ENCODE measurements at regions not wholly inside any gene's neighbourhood (a gene's known extent, or its start where the extent isn't known, plus 50 kb on each side); places are given as distances from the start of the nearest gene placed in this dataset.

GRCh38 chr9:109880276-109881169 is 100.5 kb downstream of the PALM2AKAP2 start:
- H3K4me3 ChIP-seq = no peak overlapping the region
- CTCF ChIA-PET = interaction anchor here (0.6 to 2.5 kb wide), 7 partner anchors 13 to 340 kb away, joined by 4 to 11 read pairs (median 5); no protein-coding TSS in a partner anchor

More at GRCh38 chr9:109880276-109881169, 100.5 kb downstream of the PALM2AKAP2 start:
- Histone ChIP-seq H3K9me3 (replicated peaks; ENCODE audit: control insufficient read depth, insufficient read depth, low read length) (no peaks in the 10 kb centered on the region), H3K79me2 (ENCODE audit: control insufficient read depth, insufficient read depth, low read length) (no peaks in the 10 kb centered on the region), H3K27me3 (replicated peaks in 1 of 2; ENCODE audit: control insufficient read depth in 2 of 2, insufficient read depth in 2 of 2, low read length in 1 of 2) (0 out of 4 replicates have a peak, but pooled peaks cover 0 to 3% of the 10 kb centered on the region in 2 experiments), H3K4me2 (ENCODE audit: control insufficient read depth, insufficient read depth) (no peak overlapping the region), H3K4me1 (ENCODE audit: control insufficient read depth, insufficient read depth, low read length) (no peaks in the 10 kb centered on the region), H2AFZ (ENCODE audit: control insufficient read depth, low read depth, low read length) (peak overlapping the region; percentile 30; the same call in 1 of the 2 replicates), H3K9ac (ENCODE audit: control insufficient read depth, insufficient read depth, low read length) (no peak overlapping the region), H3K27ac (ENCODE audit: control insufficient read depth, insufficient read depth) (no peak overlapping the region), H4K20me1 (ENCODE audit: control insufficient read depth, insufficient read depth) (no peaks in the 10 kb centered on the region), H3K36me3 (ENCODE audit: control insufficient read depth in 2 of 2, insufficient read depth in 2 of 2, low read length in 1 of 2) (no peaks in the 10 kb centered on the region)
- ATAC-seq (peak; percentile 96), FAIRE-seq (peak; percentile 69), DNase-seq (ENCODE audit: low read depth, low spot score) (no peak)
- RAD21 ChIA-PET (ENCODE audit: unreplicated experiment) = interaction anchor here (1.7 kb wide), 1 partner anchor 337 kb away, joined by 6 read pairs; no protein-coding TSS in a partner anchor
- 43% methylated on average over 10 of the region's 10 CpGs for WGBS (ENCODE audit: insufficient coverage, insufficient replicate concordance, low lambda C conversion rate, missing lambda C conversion rate)
- in situ Hi-C loops (cut with MboI) (loop anchor here (25.0 kb wide), 1 partner anchor 732 kb away; no protein-coding TSS in a partner anchor), intact Hi-C loops (cut with micrococcal nuclease; ENCODE audit: unreplicated experiment) (no loop called here)
- TF ChIP-seq RAD21 (IDR thresholded peaks at IDR 0.05; ENCODE audit: insufficient read depth, low read depth, low read length) = peak; percentile 43; the same call in 1 of the 2 replicates
- peak; percentile 8; the same call in 1 of the 2 replicates for TF ChIP-seq RUNX3 (IDR thresholded peaks at IDR 0.05; ENCODE audit: low read length)
- TF ChIP-seq YY1 (IDR thresholded peaks at IDR 0.05; ENCODE audit: low read depth, low read length) = 0 out of 2 replicates have a peak, but pooled peaks have one; percentile 14
- TF ChIP-seq CTCF (IDR thresholded peaks at IDR 0.05 in 2 of 3, conservative IDR thresholded peaks at IDR 0.05 in 1 of 3; ENCODE audit: control insufficient read depth in 2 of 3, extremely low read depth in 1 of 3, insufficient read depth in 1 of 3, low read depth in 3 of 3, low read length in 3 of 3) = peak; percentile 57 to 76 (median 75)
- no peak for TF ChIP-seq PBX3 (IDR thresholded peaks at IDR 0.05; ENCODE audit: insufficient replicate concordance, low read depth, low read length)
- TF ChIP-seq MEF2A (IDR thresholded peaks at IDR 0.05; ENCODE audit: insufficient read depth, low read depth, low read length) = no peak
- TF ChIP-seq SMC3 (IDR thresholded peaks at IDR 0.05; ENCODE audit: borderline replicate concordance, low read length) = peak; percentile 56
- SMC1A ChIA-PET (ENCODE audit: uncharacterized antibody, unreplicated experiment) = interaction anchor here (1.8 kb wide), 1 partner anchor 337 kb away, joined by 4 read pairs; no protein-coding TSS in a partner anchor
- POLR2A ChIA-PET = no interaction called here
- BruUV-seq (replicated peaks) = no TSS peak
